ENCODE measurements at regions not wholly inside any gene's neighbourhood (a gene's known extent, or its start where the extent isn't known, plus 50 kb on each side); places are given as distances from the start of the nearest gene placed in this dataset.

DNA sequence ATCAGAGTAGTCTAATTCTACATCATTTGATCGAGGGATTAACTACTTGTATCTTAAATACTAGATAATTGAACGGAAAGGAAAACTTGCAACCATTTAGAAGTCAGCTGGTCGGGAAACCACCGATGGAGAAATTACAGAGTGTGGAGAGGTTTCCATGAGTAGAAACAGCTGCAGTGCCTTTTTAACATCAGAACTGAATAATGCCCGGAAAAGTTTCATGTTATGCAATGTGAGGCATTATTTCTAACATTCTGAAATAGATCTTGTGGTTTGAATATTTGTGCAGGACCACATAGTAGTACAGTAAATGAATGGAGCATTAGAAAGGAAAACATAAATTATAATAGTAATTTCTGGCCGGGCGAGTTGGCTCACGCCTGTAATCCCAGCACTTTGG is 88.1 kb upstream of the RNF180 start:
- no peak overlapping the region for H2BK5ac ChIP-seq (ENCODE audit: low read length)
- H3K4me1 ChIP-seq (ENCODE audit: control insufficient read depth in 2 of 2, insufficient read depth in 1 of 2, low read depth in 1 of 2, low read length in 2 of 2): no peaks in the 10 kb centered on the region
- H3K18ac ChIP-seq (ENCODE audit: low read length): no peak overlapping the region
- no CpG with 5 or more reads among the region's 8 CpGs for WGBS, 2 donors (ENCODE audit: extremely low coverage in 2 of 2, insufficient read length in 2 of 2, insufficient replicate concordance in 1 of 2)
- H3K4ac ChIP-seq (ENCODE audit: low read length): no peak overlapping the region
- no peaks in the 10 kb centered on the region for H3K27me3 ChIP-seq (ENCODE audit: control insufficient read depth in 3 of 3, insufficient read depth in 3 of 3, low read depth in 1 of 3, low read length in 3 of 3)
- H3K27ac ChIP-seq (replicated peaks; ENCODE audit: low read length): no peak overlapping the region
- no peak overlapping the region for H2AK5ac ChIP-seq (ENCODE audit: low read depth, low read length)
- no peaks in the 10 kb centered on the region for H3K9me3 ChIP-seq (replicated peaks in 1 of 2; ENCODE audit: control insufficient read depth in 2 of 2, insufficient read depth in 1 of 2, low read depth in 1 of 2, low read length in 2 of 2)
- H3K14ac ChIP-seq (ENCODE audit: low read length): no peak overlapping the region
- H2BK12ac ChIP-seq (ENCODE audit: low read length): no peak overlapping the region
- H2BK120ac ChIP-seq (ENCODE audit: low read depth, low read length): no peak overlapping the region
- no peak overlapping the region for H2BK15ac ChIP-seq (ENCODE audit: low read length)
- H3K23ac ChIP-seq (ENCODE audit: low read depth, low read length, poor library complexity): no peak overlapping the region
- no peak overlapping the region for H3K4me3 ChIP-seq (ENCODE audit: low read length in 2 of 2)
- no peaks in the 10 kb centered on the region for H3K79me1 ChIP-seq (ENCODE audit: low read depth, low read length)
- no peak overlapping the region for H4K8ac ChIP-seq (ENCODE audit: low read depth, low read length)
- H3K4me2 ChIP-seq (ENCODE audit: insufficient read depth, low read length, poor library complexity, severe bottlenecking): no peak overlapping the region
- no peak overlapping the region for H4K91ac ChIP-seq (ENCODE audit: low read depth, low read length, poor library complexity)
- no peak overlapping the region for H2AFZ ChIP-seq (ENCODE audit: low read length)
- DNase-seq (ENCODE audit: low spot score): no peak
- no peaks in the 10 kb centered on the region for H3K36me3 ChIP-seq (replicated peaks in 1 of 2; ENCODE audit: control insufficient read depth in 2 of 2, insufficient read depth in 2 of 2, low read length in 2 of 2)
- no peak overlapping the region for H3K9ac ChIP-seq (ENCODE audit: low read depth, low read length, poor library complexity)

DNA sequence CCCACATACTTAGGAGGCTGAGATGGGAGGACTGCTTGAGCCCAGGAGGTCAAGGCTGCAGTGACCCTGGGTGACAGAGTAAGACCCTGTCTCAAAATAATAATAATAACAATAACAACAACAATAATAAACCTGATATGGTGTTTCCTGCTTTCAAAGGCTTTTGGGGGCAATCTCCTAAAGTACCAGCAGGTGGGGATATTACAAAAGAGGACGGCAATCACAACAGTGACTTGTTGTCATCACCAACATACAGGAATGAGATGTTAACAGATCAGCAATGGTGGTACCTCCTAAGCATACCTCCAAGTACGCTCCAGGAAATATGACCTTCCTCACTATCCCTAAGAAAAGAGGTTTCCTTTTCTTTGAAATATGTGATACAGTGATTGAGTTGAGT is 91.1 kb upstream of the RNF180 start:
- Histone ChIP-seq H3K4ac (ENCODE audit: low read length) (no peak overlapping the region), H3K4me3 (ENCODE audit: low read length in 2 of 2) (no peak overlapping the region), H3K4me2 (ENCODE audit: insufficient read depth, low read length, poor library complexity, severe bottlenecking) (no peak overlapping the region), H3K27me3 (ENCODE audit: control insufficient read depth in 3 of 3, insufficient read depth in 3 of 3, low read depth in 1 of 3, low read length in 3 of 3) (no peaks in the 10 kb centered on the region), H4K91ac (ENCODE audit: low read depth, low read length, poor library complexity) (no peak overlapping the region), H2AFZ (ENCODE audit: low read length) (no peak overlapping the region), H2BK12ac (ENCODE audit: low read length) (no peak overlapping the region), H3K27ac (replicated peaks; ENCODE audit: low read length) (no peak overlapping the region), H2BK5ac (ENCODE audit: low read length) (no peak overlapping the region), H2AK5ac (ENCODE audit: low read depth, low read length) (no peak overlapping the region), H3K9me3 (replicated peaks in 1 of 2; ENCODE audit: control insufficient read depth in 2 of 2, insufficient read depth in 1 of 2, low read depth in 1 of 2, low read length in 2 of 2) (no peaks in the 10 kb centered on the region), H4K8ac (ENCODE audit: low read depth, low read length) (no peak overlapping the region), H3K4me1 (ENCODE audit: control insufficient read depth in 2 of 2, insufficient read depth in 1 of 2, low read depth in 1 of 2, low read length in 2 of 2) (no peaks in the 10 kb centered on the region), H2BK120ac (ENCODE audit: low read depth, low read length) (no peak overlapping the region), H2BK15ac (ENCODE audit: low read length) (no peak overlapping the region), H3K79me1 (ENCODE audit: low read depth, low read length) (no peaks in the 10 kb centered on the region), H3K23ac (ENCODE audit: low read depth, low read length, poor library complexity) (no peak overlapping the region), H3K18ac (ENCODE audit: low read length) (no peak overlapping the region), H3K36me3 (replicated peaks in 1 of 2; ENCODE audit: control insufficient read depth in 2 of 2, insufficient read depth in 2 of 2, low read length in 2 of 2) (no peaks in the 10 kb centered on the region), H3K14ac (ENCODE audit: low read length) (no peak overlapping the region), H3K9ac (ENCODE audit: low read depth, low read length, poor library complexity) (no peak overlapping the region)
- peak; percentile 27 for DNase-seq (ENCODE audit: low spot score)
- WGBS, 2 donors (ENCODE audit: extremely low coverage in 2 of 2, insufficient read length in 2 of 2, insufficient replicate concordance in 1 of 2): no CpG with 5 or more reads among the region's 2 CpGs

DNA sequence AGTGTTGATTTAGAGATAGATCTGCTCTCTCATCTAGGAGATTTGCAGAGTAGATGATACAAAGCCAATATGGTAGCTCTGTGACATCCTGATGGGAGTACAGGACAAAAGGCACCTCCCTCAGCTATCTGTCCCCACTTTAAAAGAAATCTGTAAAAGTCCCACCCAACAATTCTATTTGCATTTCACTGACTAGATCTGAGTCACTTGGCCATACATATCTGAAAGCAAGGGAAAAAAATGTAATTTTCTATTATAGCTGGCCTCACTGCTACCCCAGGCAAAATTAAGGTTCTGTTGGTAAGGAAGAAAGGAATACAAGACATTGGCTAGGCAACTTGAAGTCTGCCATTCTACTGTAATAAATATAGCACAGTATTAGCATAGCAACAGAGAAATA is 96.2 kb upstream of the RNF180 start:
- H2BK15ac ChIP-seq (ENCODE audit: low read length): no peak overlapping the region
- no peak overlapping the region for H4K91ac ChIP-seq (ENCODE audit: low read depth, low read length, poor library complexity)
- no peak overlapping the region for H3K4me3 ChIP-seq (ENCODE audit: low read length in 2 of 2)
- no peak overlapping the region for H3K18ac ChIP-seq (ENCODE audit: low read length)
- no peaks in the 10 kb centered on the region for H3K27me3 ChIP-seq (ENCODE audit: control insufficient read depth in 3 of 3, insufficient read depth in 3 of 3, low read depth in 1 of 3, low read length in 3 of 3)
- no peak overlapping the region for H3K27ac ChIP-seq (replicated peaks; ENCODE audit: low read length)
- no peaks in the 10 kb centered on the region for H3K79me1 ChIP-seq (ENCODE audit: low read depth, low read length)
- H3K36me3 ChIP-seq (replicated peaks in 1 of 2; ENCODE audit: control insufficient read depth in 2 of 2, insufficient read depth in 2 of 2, low read length in 2 of 2): no peaks in the 10 kb centered on the region
- no peak overlapping the region for H2BK5ac ChIP-seq (ENCODE audit: low read length)
- H2BK12ac ChIP-seq (ENCODE audit: low read length): no peak overlapping the region
- H2BK120ac ChIP-seq (ENCODE audit: low read depth, low read length): no peak overlapping the region
- no peak overlapping the region for H3K14ac ChIP-seq (ENCODE audit: low read length)
- no peak overlapping the region for H2AFZ ChIP-seq (ENCODE audit: low read length)
- no peak overlapping the region for H4K8ac ChIP-seq (ENCODE audit: low read depth, low read length)
- DNase-seq (ENCODE audit: low spot score): no peak
- H3K9ac ChIP-seq (ENCODE audit: low read depth, low read length, poor library complexity): no peak overlapping the region
- H3K4me2 ChIP-seq (ENCODE audit: insufficient read depth, low read length, poor library complexity, severe bottlenecking): no peak overlapping the region
- no peak overlapping the region for H3K4ac ChIP-seq (ENCODE audit: low read length)
- peaks cover 0 to 8% of the 10 kb centered on the region in 2 donors for H3K9me3 ChIP-seq (replicated peaks in 1 of 2; ENCODE audit: control insufficient read depth in 2 of 2, insufficient read depth in 1 of 2, low read depth in 1 of 2, low read length in 2 of 2)
- H3K23ac ChIP-seq (ENCODE audit: low read depth, low read length, poor library complexity): no peak overlapping the region
- H2AK5ac ChIP-seq (ENCODE audit: low read depth, low read length): no peak overlapping the region
- no peaks in the 10 kb centered on the region for H3K4me1 ChIP-seq (ENCODE audit: control insufficient read depth in 2 of 2, insufficient read depth in 1 of 2, low read depth in 1 of 2, low read length in 2 of 2)

DNA sequence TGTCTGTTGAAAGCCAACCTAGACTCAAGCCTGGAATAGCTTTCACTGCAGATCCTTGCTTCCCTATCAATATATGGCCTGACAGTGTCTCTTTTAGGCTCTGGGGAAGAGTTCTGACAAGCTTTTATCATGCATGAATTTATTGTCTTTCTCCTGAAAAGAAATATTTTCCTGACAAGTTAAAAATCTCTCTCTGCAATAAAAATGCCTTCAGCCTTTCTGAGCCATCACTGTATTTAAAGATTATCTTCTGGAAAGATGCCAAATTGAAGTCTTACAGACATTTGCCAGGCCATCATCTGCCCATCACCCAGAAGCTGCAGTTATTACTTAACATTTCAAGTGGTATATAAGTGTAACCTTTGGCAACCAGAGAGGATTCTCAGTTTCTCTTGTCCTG is 88.1 kb upstream of the HTR1A start:
- H3K4me1 ChIP-seq (ENCODE audit: control insufficient read depth in 2 of 2, insufficient read depth in 1 of 2, low read depth in 1 of 2, low read length in 2 of 2): no peaks in the 10 kb centered on the region
- no peak overlapping the region for H4K8ac ChIP-seq (ENCODE audit: low read depth, low read length)
- H3K36me3 ChIP-seq (replicated peaks in 1 of 2; ENCODE audit: control insufficient read depth in 2 of 2, insufficient read depth in 2 of 2, low read length in 2 of 2): no peaks in the 10 kb centered on the region
- H3K4me3 ChIP-seq (ENCODE audit: low read length in 2 of 2): no peak overlapping the region
- H3K27me3 ChIP-seq (ENCODE audit: control insufficient read depth in 3 of 3, insufficient read depth in 3 of 3, low read depth in 1 of 3, low read length in 3 of 3): no peaks in the 10 kb centered on the region
- no peak overlapping the region for H3K27ac ChIP-seq (replicated peaks; ENCODE audit: low read length)
- no peak overlapping the region for H3K14ac ChIP-seq (ENCODE audit: low read length)
- H2BK120ac ChIP-seq (ENCODE audit: low read depth, low read length): no peak overlapping the region
- peaks cover 0 to 1% of the 10 kb centered on the region in 2 donors for H3K9me3 ChIP-seq (replicated peaks in 1 of 2; ENCODE audit: control insufficient read depth in 2 of 2, insufficient read depth in 1 of 2, low read depth in 1 of 2, low read length in 2 of 2)
- no peak overlapping the region for H3K9ac ChIP-seq (ENCODE audit: low read depth, low read length, poor library complexity)
- no peak overlapping the region for H3K4me2 ChIP-seq (ENCODE audit: insufficient read depth, low read length, poor library complexity, severe bottlenecking)
- H2AK5ac ChIP-seq (ENCODE audit: low read depth, low read length): no peak overlapping the region
- DNase-seq (ENCODE audit: low spot score): no peak
- no peak overlapping the region for H3K18ac ChIP-seq (ENCODE audit: low read length)
- no peak overlapping the region for H3K23ac ChIP-seq (ENCODE audit: low read depth, low read length, poor library complexity)
- no peak overlapping the region for H4K91ac ChIP-seq (ENCODE audit: low read depth, low read length, poor library complexity)
- no peak overlapping the region for H2BK15ac ChIP-seq (ENCODE audit: low read length)
- no peak overlapping the region for H2BK12ac ChIP-seq (ENCODE audit: low read length)
- H3K4ac ChIP-seq (ENCODE audit: low read length): no peak overlapping the region
- H2BK5ac ChIP-seq (ENCODE audit: low read length): no peak overlapping the region
- H2AFZ ChIP-seq (ENCODE audit: low read length): no peak overlapping the region
- no peaks in the 10 kb centered on the region for H3K79me1 ChIP-seq (ENCODE audit: low read depth, low read length)

Measured in neuronal stem cell (in vitro differentiated cells).